Tibial artery (tissue), 4 donors: ENCODE measurements at regions not wholly inside any gene's neighbourhood (a gene's known extent, or its start where the extent isn't known, plus 50 kb on each side); places are given as distances from the start of the nearest gene placed in this dataset.

ENCODE experiments used
- DNase-seq, 2 donors: peaks; one replicate each; pipeline ENCODE4 v3.0.0-alpha.2; 2019
- H3K27ac ChIP-seq, 2 donors: fragments of 200-600 bp; sonication (generic) in 1 of 2; 1 replicate in 1 of 2; 2 replicates in 1 of 2; pipeline ENCODE4 v1.5.1; 2018 to 2019; ENCODE audit warnings: mild to moderate bottlenecking in 1 of 2
- H3K27me3 ChIP-seq, 2 donors: fragments of 200-600 bp; sonication (generic) in 1 of 2; one replicate each; pipeline versions ENCODE4 v1.5.1 to v1.6.0; 2016 to 2019
- H3K36me3 ChIP-seq, 3 donors: fragments of 200-600 bp; sonication (generic) in 2 of 3; one replicate each; pipeline ENCODE4 v1.5.1; 2016 to 2019; ENCODE audit warnings: mild to moderate bottlenecking in 2 of 3
- H3K4me1 ChIP-seq, 4 donors: fragments of 200-600 bp; sonication (generic) in 2 of 4; 1 replicate in 3 of 4; 2 replicates in 1 of 4; pipeline ENCODE4 v1.5.1; 2016 to 2019
- H3K4me3 ChIP-seq, 2 donors: fragments of 200-600 bp; sonication (generic) in 1 of 2; 1 replicate in 1 of 2; 2 replicates in 1 of 2; pipeline ENCODE4 v1.5.1; 2018 to 2019; ENCODE audit warnings: mild to moderate bottlenecking in 2 of 2
- H3K9me3 ChIP-seq, 3 donors: fragments of 200-600 bp; sonication (generic) in 1 of 3; one replicate each; pipeline ENCODE4 v1.5.1; 2016 to 2019
- CTCF ChIP-seq, 2 experiments: fragments of 200-600 bp in 1 of 2; fragments of 450-650 bp in 1 of 2; IDR thresholded peaks; one replicate each; pipeline ENCODE4 v1.5.1; 2017 to 2019; ENCODE audit warnings: antibody characterized with exemption in 2 of 2, mild to moderate bottlenecking in 1 of 2, moderate library complexity in 1 of 2
- intact Hi-C: fragments of 100-400 bp; cut with DNase I; formaldehyde crosslinking; loops from one replicate; pipeline ENCODE4 v1.15.0; 2023; ENCODE audit warnings: low total_unique reads

- H3K36me3 ChIP-seq, result no peaks in the 10 kb centered on the region
- no peaks in the 10 kb centered on the region for H3K27me3 ChIP-seq
- DNase-seq, result no peak
- H3K4me3 ChIP-seq, result no peak overlapping the region
- intact Hi-C loops, result no loop called here
- TF ChIP-seq CTCF (IDR thresholded peaks at IDR 0.05), result no peak
- peaks cover 0 to 4% (median 0%) of the 10 kb centered on the region in 4 donors for H3K4me1 ChIP-seq
- H3K9me3 ChIP-seq, result no peaks in the 10 kb centered on the region
- no peak overlapping the region for H3K27ac ChIP-seq
Observed at GRCh38 chr1:219086956-219087469, 86.7 kb upstream of the LYPLAL1 start.

- intact Hi-C loops, result no loop called here
- H3K36me3 ChIP-seq, result no peaks in the 10 kb centered on the region
- H3K27ac ChIP-seq, result no peak overlapping the region
- no peak overlapping the region for H3K4me3 ChIP-seq
- H3K9me3 ChIP-seq, result peaks cover 0 to 6% (median 0%) of the 10 kb centered on the region in 3 donors
- no peaks in the 10 kb centered on the region for H3K27me3 ChIP-seq
- peaks cover 0 to 4% (median 0%) of the 10 kb centered on the region in 4 donors for H3K4me1 ChIP-seq
- TF ChIP-seq CTCF (IDR thresholded peaks at IDR 0.05), result no peak
- DNase-seq, result peak; percentile 68 to 69
Observed at GRCh38 chr1:219088778-219089557, 84.7 kb upstream of the LYPLAL1 start.

- intact Hi-C loops, result no loop called here
- no peak for DNase-seq
- TF ChIP-seq CTCF (IDR thresholded peaks at IDR 0.05), result no peak
Observed at GRCh38 chr1:219090607-219091006, 83.1 kb upstream of the LYPLAL1 start.

GRCh38 chr1:219092206-219092605, 81.5 kb upstream of the LYPLAL1 start:
- Histone ChIP-seq H3K4me1 (peaks cover 0 to 4% (median 0%) of the 10 kb centered on the region in 4 donors), H3K27ac (no peak overlapping the region), H3K36me3 (no peaks in the 10 kb centered on the region), H3K27me3 (no peaks in the 10 kb centered on the region), H3K4me3 (no peak overlapping the region), H3K9me3 (peaks cover 0 to 6% (median 0%) of the 10 kb centered on the region in 3 donors)
- intact Hi-C loops, result no loop called here
- DNase-seq, result no peak
- no peak for TF ChIP-seq CTCF (IDR thresholded peaks at IDR 0.05)

More at GRCh38 chr1:219090607-219091006, 83.1 kb upstream of the LYPLAL1 start:
- H3K9me3 ChIP-seq, result peaks cover 0 to 6% (median 0%) of the 10 kb centered on the region in 3 donors
- peaks cover 0 to 4% (median 0%) of the 10 kb centered on the region in 4 donors for H3K4me1 ChIP-seq
- no peak overlapping the region for H3K4me3 ChIP-seq
- no peaks in the 10 kb centered on the region for H3K36me3 ChIP-seq
- H3K27me3 ChIP-seq, result no peaks in the 10 kb centered on the region
- no peak overlapping the region for H3K27ac ChIP-seq

GRCh38 chr1:219099307-219099706, 74.4 kb upstream of the LYPLAL1 start:
- no peak for TF ChIP-seq CTCF (IDR thresholded peaks at IDR 0.05)
- H3K27ac ChIP-seq, result no peak overlapping the region
- no peaks in the 10 kb centered on the region for H3K36me3 ChIP-seq
- H3K27me3 ChIP-seq, result no peaks in the 10 kb centered on the region
- no peak overlapping the region for H3K4me3 ChIP-seq
- DNase-seq, result no peak
- no peaks in the 10 kb centered on the region for H3K4me1 ChIP-seq
- intact Hi-C loops, result no loop called here
- H3K9me3 ChIP-seq, result no peaks in the 10 kb centered on the region
